MG63 (cell line): ENCODE measurements at regions not wholly inside any gene's neighbourhood (a gene's known extent, or its start where the extent isn't known, plus 50 kb on each side); places are given as distances from the start of the nearest gene placed in this dataset.
"Not testable (repeated sequence)": the region's sequence is repeated elsewhere in the genome, so short reads cannot be mapped to it uniquely, and the experiment has no call there.

ENCODE experiments used
- DNase-seq: peaks from one replicate; pipeline ENCODE4 v3.0.0-alpha.2; 2020
- H3K27me3 ChIP-seq: fragments of 250-450 bp; sonication (Bioruptor Pico); 2 replicates; pipeline ENCODE4 v1.5.1; 2020; ENCODE audit warnings: mild to moderate bottlenecking, moderate library complexity
- H3K36me3 ChIP-seq: fragments of 250-450 bp; sonication (Bioruptor Pico); 2 replicates; pipeline ENCODE4 v1.5.1; 2020; ENCODE audit warnings: mild to moderate bottlenecking, moderate library complexity
- H3K4me3 ChIP-seq: fragments of 250-450 bp; sonication (Bioruptor Pico); 2 replicates; pipeline ENCODE4 v1.5.1; 2020; ENCODE audit warnings: mild to moderate bottlenecking, moderate library complexity
- H3K9me3 ChIP-seq: fragments of 250-450 bp; sonication (Bioruptor Pico); 2 replicates; pipeline ENCODE4 v1.5.1; 2020; ENCODE audit warnings: mild to moderate bottlenecking, moderate library complexity

DNA sequence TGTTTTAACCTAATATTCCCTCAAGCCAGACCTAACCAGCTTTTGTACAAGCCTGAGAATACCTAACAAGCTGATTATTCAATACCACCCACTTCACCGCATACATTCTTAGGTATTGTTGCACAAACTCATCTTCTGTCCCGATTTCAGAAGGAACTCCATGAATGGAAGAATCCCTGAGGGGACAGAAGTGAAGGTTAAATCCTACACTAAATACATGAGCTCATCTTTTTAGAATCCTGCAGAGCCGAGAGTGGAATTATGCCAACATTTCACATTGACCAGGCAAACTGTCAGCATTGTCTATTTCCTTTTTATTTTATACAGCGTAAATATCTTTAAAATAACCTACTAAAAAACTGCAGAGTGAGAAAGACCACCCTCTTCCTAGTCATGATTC lies 140.7 kb upstream of the PRICKLE1 start:
- DNase-seq: no peak
- Histone ChIP-seq H3K27me3 (no peaks in the 10 kb centered on the region), H3K36me3 (no peaks in the 10 kb centered on the region), H3K4me3 (no peak overlapping the region), H3K9me3 (peaks cover 13% of the 10 kb centered on the region)

DNA sequence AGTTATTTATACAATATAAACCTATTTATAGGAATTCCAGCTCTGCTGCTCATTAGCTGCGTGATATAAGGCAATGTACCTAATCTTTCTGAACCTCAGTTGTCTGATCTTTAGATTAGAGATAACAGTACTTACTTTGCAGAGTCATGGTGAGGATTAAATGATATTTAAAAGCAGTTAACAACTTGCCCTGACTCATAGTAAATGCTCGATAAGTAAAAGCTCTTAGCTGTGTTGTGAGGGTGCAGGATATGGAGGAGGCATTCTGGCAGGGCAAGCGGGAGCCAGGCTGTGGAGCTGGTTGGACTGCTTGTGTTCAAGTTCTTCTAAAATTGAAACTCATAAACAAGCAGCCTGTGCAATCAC lies 140.0 kb upstream of the PRICKLE1 start:
- peaks cover 17% of the 10 kb centered on the region for H3K9me3 ChIP-seq
- H3K27me3 ChIP-seq: no peaks in the 10 kb centered on the region
- H3K36me3 ChIP-seq: no peaks in the 10 kb centered on the region
- DNase-seq: no peak
- H3K4me3 ChIP-seq: no peak overlapping the region

DNA sequence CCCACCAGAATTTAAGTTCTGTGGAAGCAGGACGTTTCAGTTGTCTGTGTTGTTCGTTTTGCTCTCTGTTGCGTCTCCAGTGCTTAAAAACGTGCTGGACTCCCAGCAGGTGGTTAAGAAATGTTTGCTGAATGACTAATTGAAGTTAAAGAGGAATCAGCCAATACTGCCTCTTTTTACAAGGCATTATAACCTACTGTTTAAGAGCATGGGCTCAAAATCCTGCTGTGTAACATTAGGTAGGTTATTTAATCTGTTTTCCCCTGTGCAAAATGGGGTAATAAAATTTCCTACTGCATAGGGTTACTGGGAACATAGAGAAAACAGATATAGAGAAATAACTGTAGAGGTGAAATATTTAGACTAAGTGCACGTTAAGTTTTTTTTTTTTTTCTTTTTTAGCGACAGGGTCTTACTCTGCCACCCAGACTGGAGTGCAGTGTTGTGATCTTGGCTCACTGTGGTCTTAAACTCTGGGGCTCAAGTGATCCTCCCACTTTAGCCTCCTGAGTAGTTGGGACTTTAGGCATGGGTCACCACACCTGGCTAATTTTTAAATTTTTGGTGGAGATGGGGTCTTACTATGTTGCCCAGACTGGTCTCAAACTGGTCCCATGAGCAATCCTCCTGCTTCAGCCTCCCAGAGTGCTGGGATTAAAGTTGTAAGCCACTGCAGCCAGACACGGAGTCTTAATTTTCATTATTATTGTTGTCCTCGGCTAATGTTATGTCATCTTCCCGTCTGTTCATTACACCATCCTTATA lies 139.4 kb upstream of the PRICKLE1 start:
- Histone ChIP-seq H3K36me3 (no peaks in the 10 kb centered on the region), H3K4me3 (no peak overlapping the region), H3K9me3 (peaks cover 19% of the 10 kb centered on the region), H3K27me3 (no peaks in the 10 kb centered on the region)
- DNase-seq: no peak

DNA sequence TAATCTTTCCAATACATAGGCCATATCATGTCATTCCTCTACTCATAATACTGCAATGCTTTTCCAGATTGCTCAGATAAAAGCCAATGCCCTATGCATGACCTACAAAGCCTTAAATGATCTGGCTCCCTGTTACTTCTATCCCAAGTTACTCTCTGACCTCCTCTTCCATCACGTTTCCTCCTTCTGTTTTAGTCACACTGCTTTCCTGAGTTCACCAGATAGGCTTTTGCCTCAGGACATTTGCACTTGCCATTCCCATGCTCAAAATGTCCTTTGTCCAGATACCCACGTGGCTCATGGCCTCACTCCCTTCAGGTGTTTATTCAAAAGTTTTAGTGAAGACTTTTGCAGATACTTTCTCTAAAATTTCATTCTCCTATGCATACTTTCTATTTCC lies 138.7 kb upstream of the PRICKLE1 start:
- DNase-seq: no peak
- no peaks in the 10 kb centered on the region for H3K36me3 ChIP-seq
- peaks cover 19% of the 10 kb centered on the region for H3K9me3 ChIP-seq
- H3K4me3 ChIP-seq: no peak overlapping the region
- no peaks in the 10 kb centered on the region for H3K27me3 ChIP-seq

DNA sequence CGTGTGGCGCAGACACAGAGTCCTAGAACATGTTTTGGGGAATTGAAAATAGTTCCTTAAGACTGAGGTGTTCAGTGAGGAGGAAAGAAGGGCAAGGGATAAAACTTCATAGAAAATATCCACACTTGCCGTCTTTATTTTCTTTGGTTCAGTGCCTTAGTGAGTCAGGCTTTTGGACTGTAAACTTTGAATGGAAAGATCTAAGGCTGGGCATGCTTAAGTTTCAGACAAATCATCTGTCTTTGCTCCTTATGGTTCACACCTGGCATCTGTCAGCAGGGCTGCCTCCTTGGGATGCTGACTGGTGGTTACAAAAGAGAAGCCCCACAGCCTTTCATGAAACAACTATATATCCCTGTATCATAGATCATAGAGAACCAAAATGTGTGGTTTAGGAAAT lies 136.3 kb upstream of the PRICKLE1 start:
- H3K36me3 ChIP-seq: no peaks in the 10 kb centered on the region
- no peak overlapping the region for H3K4me3 ChIP-seq
- H3K9me3 ChIP-seq: peaks cover 19% of the 10 kb centered on the region
- DNase-seq: peak; percentile 68
- no peaks in the 10 kb centered on the region for H3K27me3 ChIP-seq

DNA sequence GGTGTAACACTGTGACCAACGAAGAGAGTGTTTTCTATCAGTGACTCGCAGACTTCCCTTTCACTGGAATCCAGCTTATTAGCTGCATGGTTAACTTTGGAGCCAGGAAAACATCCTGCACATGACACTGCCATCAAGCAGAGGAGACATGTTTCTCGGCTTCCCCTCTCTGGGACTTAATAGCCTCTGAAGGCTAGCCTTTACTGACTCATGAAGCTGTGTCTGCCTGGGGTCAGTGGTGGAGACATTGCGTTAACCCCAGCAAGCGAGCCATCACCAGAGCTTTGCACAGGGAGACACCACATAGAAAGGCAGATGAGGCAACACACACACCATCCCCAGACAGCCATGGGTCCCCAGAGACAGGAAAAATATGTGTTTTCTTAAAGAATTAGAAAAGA lies 126.9 kb upstream of the PRICKLE1 start:
- H3K36me3 ChIP-seq: no peaks in the 10 kb centered on the region
- H3K4me3 ChIP-seq: no peak overlapping the region
- no peaks in the 10 kb centered on the region for H3K9me3 ChIP-seq
- no peaks in the 10 kb centered on the region for H3K27me3 ChIP-seq
- DNase-seq: no peak

DNA sequence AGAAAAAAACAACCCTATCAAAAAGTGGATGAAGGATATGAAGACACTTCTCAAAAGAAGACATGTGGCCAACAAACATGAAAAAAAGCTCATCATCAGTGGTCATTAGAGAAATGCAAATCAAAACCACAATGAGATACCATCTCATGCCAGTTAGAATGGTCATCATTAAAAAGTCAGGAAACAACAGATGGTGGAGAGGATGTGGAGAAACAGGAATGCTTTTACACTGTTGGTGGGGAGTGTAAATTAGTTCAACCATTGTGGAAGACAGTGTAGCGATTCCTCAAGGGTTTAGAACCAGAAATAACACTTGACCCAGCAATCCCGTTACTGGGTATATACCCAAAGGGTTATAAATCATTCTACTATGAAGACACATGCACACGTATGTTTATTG lies 124.0 kb upstream of the PRICKLE1 start:
- H3K9me3 ChIP-seq, DNase-seq, H3K4me3 ChIP-seq, H3K36me3 ChIP-seq, H3K27me3 ChIP-seq: not testable (repeated sequence)

DNA sequence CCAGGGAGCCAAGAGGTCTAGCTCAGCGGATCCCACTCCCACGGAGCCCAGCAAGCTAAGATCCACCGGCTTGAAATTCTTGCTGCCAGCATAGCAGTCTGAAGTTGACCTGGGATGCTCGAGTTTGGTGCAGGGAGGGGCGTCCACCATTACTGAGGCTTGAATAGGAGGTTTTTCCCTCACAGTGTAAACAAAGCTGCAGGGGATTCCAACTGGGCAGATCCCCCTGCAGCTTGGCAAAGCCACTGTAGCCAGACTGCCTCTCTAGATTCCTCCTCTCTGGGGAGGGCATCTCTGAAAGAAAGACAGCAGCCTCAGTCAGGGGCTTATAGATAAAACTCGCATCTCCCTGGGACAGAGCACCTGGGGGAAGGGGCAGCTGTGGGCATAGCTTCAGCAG lies 118.8 kb upstream of the PRICKLE1 start:
- not testable (repeated sequence) for DNase-seq, H3K9me3 ChIP-seq

DNA sequence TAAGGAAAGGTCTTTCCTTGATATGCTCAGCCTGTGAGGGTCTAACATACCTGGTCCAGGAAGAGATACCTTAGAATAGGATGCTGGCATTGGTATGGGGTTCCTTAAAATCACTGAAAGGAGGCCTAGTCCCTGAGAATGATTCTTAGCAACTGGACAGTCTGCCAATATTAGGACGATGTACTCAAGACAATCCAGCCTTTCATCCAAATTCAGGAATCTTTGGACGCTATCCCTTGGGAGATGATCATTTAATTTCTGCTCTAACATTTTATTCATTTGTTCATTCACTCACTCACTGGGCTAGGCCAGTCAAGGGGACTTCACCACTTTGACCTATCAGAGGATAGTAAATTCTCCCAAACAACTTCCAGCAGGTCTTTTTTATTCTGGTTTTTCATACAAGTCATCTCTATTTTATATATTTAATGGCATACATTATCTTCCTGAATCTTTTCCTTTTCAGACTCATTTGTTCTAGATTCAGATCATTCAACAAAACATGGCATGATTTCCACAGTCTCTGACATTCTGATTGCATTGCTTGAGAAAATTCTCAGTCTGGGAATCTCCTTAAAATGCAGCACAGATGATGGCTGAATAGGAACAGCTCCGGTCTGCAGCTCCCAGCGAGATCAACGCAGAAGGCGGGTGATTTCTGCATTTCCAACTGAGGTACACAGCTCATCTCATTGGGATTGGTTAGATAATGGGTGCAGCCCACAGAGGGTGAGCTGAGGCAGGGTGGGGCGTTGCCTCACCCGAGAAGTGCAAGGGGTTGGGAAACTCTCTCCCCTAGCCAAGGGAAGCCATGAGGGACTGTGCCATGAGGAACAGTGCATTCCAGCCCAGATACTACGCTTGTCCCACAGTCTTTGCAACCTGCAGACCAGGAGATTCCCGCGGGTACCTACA lies 118.0 kb upstream of the PRICKLE1 start:
- Histone ChIP-seq H3K36me3 (no peaks in the 10 kb centered on the region), H3K4me3 (no peak overlapping the region), H3K9me3 (no peaks in the 10 kb centered on the region), H3K27me3 (no peaks in the 10 kb centered on the region)
- DNase-seq: no peak

More for the DNA sequence above, 118.8 kb upstream of the PRICKLE1 start:
- H3K4me3 ChIP-seq, H3K36me3 ChIP-seq, H3K27me3 ChIP-seq: not testable (repeated sequence)

DNA sequence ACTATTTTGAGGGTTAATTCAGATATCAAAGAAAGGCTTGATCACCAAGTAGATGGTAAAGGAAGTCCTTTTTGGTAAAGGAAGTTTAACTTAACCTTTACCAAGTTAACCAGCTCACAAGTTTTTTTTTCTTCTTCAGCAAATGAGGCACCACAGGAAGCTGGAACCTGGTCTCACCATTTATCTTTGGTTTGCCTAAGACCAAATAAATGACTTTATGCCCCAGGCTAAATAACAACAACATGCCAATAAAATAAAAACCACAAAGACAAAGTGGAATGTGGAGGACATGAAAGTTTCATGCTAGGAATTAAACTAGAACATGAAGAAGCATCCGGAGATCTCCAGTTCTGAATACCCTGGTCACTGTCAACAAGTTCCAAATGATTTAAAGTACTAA lies 116.8 kb upstream of the PRICKLE1 start:
- no peaks in the 10 kb centered on the region for H3K9me3 ChIP-seq
- no peaks in the 10 kb centered on the region for H3K27me3 ChIP-seq
- no peak overlapping the region for H3K4me3 ChIP-seq
- no peaks in the 10 kb centered on the region for H3K36me3 ChIP-seq
- DNase-seq: no peak

DNA sequence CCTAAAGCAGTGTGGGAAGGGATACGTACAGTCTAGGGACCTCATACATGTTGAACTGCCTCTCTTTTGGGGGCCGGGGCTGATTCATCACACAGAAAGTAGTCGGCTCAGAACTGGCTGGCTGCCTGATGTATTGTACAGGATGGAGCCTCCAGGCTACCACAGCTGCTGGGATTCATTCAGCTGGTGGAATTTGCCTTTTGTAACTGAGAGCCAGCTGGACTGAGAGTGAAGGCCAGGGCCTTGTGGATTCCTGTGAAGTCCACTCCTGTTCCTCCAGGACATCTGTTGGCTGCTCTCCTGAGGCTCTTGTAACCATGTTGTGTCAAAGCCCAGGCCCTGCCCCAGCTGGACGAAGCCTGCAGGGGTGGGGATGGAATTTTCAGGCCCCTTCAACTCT lies 116.3 kb upstream of the PRICKLE1 start:
- H3K27me3 ChIP-seq: no peaks in the 10 kb centered on the region
- H3K4me3 ChIP-seq: no peak overlapping the region
- DNase-seq: peak; percentile 87
- no peaks in the 10 kb centered on the region for H3K9me3 ChIP-seq
- H3K36me3 ChIP-seq: no peaks in the 10 kb centered on the region

DNA sequence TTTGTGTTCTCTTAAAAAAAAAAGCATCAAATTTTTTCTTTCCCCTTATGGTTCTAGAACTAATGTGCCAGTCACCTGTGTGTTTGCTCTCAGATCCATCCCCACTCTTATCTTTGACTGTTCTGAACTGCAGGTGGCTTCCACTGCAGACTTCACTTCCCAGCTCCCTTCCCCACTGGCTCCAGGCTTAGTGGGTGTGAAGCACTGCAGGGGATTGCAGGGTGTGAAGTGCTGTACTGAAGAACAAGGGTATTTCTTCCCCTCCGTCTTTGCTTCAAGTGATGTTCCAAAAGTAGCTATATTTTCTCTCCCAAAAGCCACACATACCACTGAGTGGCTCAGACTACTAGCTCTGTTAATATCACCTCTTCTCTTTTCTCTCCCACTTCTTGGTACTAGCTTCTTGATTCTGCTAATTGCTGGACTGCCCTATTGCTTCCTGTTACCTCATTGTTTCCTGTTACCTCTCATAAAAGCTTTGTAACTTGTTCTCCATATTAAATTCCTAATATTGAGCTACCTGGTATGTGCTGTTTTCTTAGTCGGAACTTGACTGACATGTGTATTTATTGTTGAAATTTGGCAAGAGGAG lies 115.4 kb upstream of the PRICKLE1 start:
- no peaks in the 10 kb centered on the region for H3K27me3 ChIP-seq
- H3K9me3 ChIP-seq: no peaks in the 10 kb centered on the region
- H3K36me3 ChIP-seq: no peaks in the 10 kb centered on the region
- DNase-seq: no peak
- no peak overlapping the region for H3K4me3 ChIP-seq

DNA sequence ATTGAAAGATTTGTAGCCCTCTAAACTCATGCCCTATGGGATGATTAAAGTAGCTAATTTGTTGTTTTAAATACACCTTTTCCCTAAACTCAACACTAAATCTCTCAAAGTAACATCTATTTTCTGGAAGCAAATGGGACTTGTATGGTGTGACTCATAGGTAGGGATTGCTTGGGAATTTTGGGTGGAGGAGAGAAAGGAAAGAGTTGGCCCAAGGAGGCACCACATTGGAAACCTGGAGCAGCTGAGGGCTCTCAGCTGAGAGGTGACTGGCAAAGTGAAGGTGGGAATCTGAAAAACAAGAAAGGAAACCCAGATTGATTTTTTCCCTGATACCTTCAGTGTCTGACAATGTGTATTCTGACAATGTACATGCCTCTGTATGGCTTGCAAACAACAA lies 114.8 kb upstream of the PRICKLE1 start:
- Histone ChIP-seq H3K36me3 (no peaks in the 10 kb centered on the region), H3K4me3 (no peak overlapping the region), H3K9me3 (no peaks in the 10 kb centered on the region), H3K27me3 (no peaks in the 10 kb centered on the region)
- DNase-seq: no peak

DNA sequence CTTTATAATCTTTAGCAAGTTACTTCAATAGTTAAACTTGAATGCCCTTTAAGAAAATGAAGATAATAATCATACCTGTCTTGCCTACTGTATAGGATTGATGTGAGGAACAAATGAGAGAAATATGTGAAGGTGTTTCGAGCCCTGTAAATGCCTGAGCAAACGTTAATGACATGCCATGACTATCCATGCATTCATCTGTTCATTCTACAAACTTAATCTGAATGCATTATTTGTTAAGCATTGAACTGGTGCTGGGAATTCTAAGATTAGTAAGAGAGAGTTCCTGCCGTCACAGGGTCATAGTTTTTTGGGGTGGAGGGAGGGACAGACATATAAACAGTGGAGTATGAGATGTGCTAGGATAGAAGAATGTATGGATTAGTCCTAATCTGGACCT lies 111.5 kb upstream of the PRICKLE1 start:
- no peak for DNase-seq
- H3K9me3 ChIP-seq: peaks cover 3% of the 10 kb centered on the region
- H3K27me3 ChIP-seq: no peaks in the 10 kb centered on the region
- H3K4me3 ChIP-seq: no peak overlapping the region
- no peaks in the 10 kb centered on the region for H3K36me3 ChIP-seq

DNA sequence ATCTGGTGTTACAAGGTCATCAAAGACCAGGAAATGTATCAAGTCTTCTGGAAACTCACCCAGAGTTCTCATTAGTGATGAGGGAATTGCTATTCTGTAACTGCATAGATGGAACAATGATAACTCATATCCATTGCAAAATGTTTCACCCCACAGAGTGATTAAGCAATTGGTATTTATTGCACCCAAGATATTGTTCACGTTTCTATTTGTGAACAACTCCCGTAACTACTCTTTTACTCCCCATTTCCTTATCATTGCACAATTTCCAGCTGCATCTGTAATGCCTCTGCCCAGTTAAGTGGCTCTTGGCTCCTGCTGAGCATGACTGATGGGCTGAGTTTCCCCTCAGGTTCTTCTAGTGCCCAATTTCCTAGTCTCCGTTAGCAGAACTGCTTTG lies 108.7 kb upstream of the PRICKLE1 start:
- DNase-seq: no peak
- Histone ChIP-seq H3K36me3 (no peaks in the 10 kb centered on the region), H3K27me3 (no peaks in the 10 kb centered on the region), H3K4me3 (no peak overlapping the region), H3K9me3 (peaks cover 5% of the 10 kb centered on the region)

DNA sequence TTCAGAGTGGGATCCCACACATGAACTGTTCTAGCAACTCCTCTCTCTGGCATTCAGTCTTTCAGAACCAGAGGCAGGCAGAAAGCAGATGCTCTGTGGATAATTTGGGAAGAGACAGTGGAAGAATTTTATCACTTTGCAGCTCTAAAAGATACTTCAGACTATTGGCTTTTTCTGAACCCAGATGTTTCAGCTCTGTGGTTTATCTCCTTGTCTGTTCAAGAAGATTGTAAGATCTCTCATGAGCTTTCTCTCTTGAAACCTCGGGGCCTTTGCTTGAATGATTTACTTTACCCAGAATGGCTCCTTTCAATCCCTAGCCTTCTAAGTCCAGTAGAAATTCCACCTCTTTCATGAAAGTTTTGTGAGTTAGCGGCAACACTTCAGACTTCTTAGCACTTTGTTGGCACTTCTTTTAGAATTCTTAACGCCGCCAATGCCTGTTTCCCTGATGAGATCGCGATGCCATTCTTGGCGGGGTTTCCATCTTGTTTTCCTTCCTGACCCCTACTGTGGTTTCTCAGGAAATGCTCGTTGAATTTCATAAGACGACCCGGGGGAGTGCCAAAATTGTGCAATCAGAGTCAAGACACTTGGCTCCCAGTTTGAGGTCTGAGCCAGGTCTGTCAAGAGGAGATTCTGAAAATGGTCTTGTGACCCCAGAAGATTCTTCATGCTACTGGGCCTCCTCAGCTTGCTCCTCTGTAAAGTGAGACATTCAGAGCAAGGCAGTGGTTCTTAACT lies 107.0 kb upstream of the PRICKLE1 start:
- Histone ChIP-seq H3K4me3 (no peak overlapping the region), H3K27me3 (no peaks in the 10 kb centered on the region), H3K36me3 (no peaks in the 10 kb centered on the region), H3K9me3 (peaks cover 5% of the 10 kb centered on the region)
- DNase-seq: peak; percentile 48

DNA sequence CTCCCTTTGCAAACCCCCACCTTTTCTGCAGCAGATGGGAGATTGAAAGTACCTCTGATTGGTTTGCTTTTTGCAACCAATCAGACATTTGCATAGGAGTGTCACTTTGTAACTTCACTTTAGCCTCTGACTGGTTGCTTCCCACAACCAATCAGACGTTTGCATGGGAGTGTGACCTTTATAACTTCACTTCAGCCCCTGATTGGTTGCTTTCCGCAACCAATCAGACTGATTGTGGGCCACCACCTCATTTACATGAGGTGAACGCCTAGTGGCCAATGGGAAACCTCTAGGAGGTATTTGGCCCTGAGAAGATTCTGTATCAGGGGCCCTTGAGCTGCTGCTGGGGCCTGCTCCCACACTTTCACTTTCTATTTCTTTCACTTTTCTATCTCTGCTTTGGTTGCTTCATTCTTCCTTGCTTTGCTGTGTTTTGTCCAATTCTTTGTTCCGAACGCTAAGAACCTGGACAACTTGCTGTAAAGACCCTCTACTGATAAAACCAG lies 106.0 kb upstream of the PRICKLE1 start:
- no peak for DNase-seq
- H3K4me3 ChIP-seq: no peak overlapping the region
- peaks cover 5% of the 10 kb centered on the region for H3K9me3 ChIP-seq
- H3K36me3 ChIP-seq: no peaks in the 10 kb centered on the region
- no peaks in the 10 kb centered on the region for H3K27me3 ChIP-seq
